ENCODE measurements at regions not wholly inside any gene's neighbourhood (a gene's known extent, or its start where the extent isn't known, plus 50 kb on each side); places are given as distances from the start of the nearest gene placed in this dataset.

DNA sequence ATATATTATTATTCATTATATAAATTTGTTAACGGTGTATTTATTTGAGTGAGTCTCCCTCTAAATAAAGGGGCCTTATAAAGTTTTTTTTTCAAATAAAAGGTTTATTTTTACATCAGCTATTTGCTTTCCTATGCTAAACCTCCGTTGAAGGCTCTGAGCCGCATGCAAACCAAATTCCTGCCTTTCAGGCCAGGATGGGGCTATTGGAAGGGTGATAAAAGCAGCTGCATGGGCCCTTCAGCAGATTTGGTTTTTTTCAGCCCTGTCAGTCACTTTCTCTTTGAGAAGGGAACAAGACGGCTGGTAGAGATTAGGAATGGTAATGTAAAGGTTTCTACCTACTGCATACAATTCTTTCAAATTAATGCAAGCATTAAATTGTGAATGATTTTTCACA is 244.2 kb downstream of the WNT5A start:
- no peaks in the 10 kb centered on the region for H3K9me1 ChIP-seq (ENCODE audit: control insufficient read depth, insufficient read depth, low read length)
- no peak overlapping the region for H3K4me3 ChIP-seq
- POLR2A ChIA-PET = no interaction called here
- H4K20me1 ChIP-seq (replicated peaks; ENCODE audit: control insufficient read depth, insufficient read depth, low read length) = no peaks in the 10 kb centered on the region
- FAIRE-seq = no peak
- no peaks in the 10 kb centered on the region for H3K36me3 ChIP-seq (ENCODE audit: control insufficient read depth, insufficient read depth, low read length)
- H3K9ac ChIP-seq (ENCODE audit: insufficient read depth in 1 of 2, low read depth in 2 of 2, low read length in 2 of 2) = no peak overlapping the region
- H3K9me3 ChIP-seq (replicated peaks; ENCODE audit: control insufficient read depth, insufficient read depth, low read depth, low read length) = no peaks in the 10 kb centered on the region
- in situ Hi-C loops (cut with MboI) = no loop called here
- intact Hi-C loops (cut with micrococcal nuclease) = no loop called here
- no peak overlapping the region for H3K27ac ChIP-seq (ENCODE audit: extremely low read depth, low read depth, low read length)
- WGBS (ENCODE audit: insufficient coverage, low coverage, missing lambda C conversion rate) = 0% methylated on average over 4 of the region's 4 CpGs
- ATAC-seq = no peak
- no TSS peak for BruUV-seq (replicated peaks)
- DNase-seq (ENCODE audit: extremely low read depth in 1 of 4, low spot score in 3 of 4) = no peak
- H3K4me1 ChIP-seq (replicated peaks in 1 of 2; ENCODE audit: control insufficient read depth in 2 of 2, insufficient read depth in 2 of 2, low read length in 2 of 2) = no peaks in the 10 kb centered on the region
- H3K79me2 ChIP-seq (ENCODE audit: control insufficient read depth, insufficient read depth, low read length) = no peaks in the 10 kb centered on the region
- H3K4me2 ChIP-seq (ENCODE audit: insufficient read depth, low read length) = no peak overlapping the region
- CTCF ChIA-PET (ENCODE audit: low intra/inter-chr PET ratio) = no interaction called here
- H3K27me3 ChIP-seq (ENCODE audit: control insufficient read depth in 2 of 2, insufficient read depth in 2 of 2, low read length in 2 of 2) = no peaks in the 10 kb centered on the region
- H2AFZ ChIP-seq (ENCODE audit: low read depth, low read length) = no peak overlapping the region
- TF ChIP-seq, protein P1, sequence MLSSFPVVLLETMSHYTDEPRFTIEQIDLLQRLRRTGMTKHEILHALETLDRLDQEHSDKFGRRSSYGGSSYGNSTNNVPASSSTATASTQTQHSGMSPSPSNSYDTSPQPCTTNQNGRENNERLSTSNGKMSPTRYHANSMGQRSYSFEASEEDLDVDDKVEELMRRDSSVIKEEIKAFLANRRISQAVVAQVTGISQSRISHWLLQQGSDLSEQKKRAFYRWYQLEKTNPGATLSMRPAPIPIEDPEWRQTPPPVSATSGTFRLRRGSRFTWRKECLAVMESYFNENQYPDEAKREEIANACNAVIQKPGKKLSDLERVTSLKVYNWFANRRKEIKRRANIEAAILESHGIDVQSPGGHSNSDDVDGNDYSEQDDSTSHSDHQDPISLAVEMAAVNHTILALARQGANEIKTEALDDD (IDR thresholded peaks at IDR 0.05) = no peak
- TF ChIP-seq HMG20B (CRISPR knock-in tag; IDR thresholded peaks at IDR 0.05) = no peak
- TF ChIP-seq ZNF507 (tag; conservative IDR thresholded peaks at IDR 0.05) = no peak
- TF ChIP-seq, protein P2, sequence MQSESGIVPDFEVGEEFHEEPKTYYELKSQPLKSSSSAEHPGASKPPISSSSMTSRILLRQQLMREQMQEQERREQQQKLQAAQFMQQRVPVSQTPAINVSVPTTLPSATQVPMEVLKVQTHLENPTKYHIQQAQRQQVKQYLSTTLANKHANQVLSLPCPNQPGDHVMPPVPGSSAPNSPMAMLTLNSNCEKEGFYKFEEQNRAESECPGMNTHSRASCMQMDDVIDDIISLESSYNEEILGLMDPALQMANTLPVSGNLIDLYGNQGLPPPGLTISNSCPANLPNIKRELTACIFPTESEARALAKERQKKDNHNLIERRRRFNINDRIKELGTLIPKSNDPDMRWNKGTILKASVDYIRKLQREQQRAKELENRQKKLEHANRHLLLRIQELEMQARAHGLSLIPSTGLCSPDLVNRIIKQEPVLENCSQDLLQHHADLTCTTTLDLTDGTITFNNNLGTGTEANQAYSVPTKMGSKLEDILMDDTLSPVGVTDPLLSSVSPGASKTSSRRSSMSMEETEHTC (IDR thresholded peaks at IDR 0.05) = no peak
- TF ChIP-seq, protein P3, sequence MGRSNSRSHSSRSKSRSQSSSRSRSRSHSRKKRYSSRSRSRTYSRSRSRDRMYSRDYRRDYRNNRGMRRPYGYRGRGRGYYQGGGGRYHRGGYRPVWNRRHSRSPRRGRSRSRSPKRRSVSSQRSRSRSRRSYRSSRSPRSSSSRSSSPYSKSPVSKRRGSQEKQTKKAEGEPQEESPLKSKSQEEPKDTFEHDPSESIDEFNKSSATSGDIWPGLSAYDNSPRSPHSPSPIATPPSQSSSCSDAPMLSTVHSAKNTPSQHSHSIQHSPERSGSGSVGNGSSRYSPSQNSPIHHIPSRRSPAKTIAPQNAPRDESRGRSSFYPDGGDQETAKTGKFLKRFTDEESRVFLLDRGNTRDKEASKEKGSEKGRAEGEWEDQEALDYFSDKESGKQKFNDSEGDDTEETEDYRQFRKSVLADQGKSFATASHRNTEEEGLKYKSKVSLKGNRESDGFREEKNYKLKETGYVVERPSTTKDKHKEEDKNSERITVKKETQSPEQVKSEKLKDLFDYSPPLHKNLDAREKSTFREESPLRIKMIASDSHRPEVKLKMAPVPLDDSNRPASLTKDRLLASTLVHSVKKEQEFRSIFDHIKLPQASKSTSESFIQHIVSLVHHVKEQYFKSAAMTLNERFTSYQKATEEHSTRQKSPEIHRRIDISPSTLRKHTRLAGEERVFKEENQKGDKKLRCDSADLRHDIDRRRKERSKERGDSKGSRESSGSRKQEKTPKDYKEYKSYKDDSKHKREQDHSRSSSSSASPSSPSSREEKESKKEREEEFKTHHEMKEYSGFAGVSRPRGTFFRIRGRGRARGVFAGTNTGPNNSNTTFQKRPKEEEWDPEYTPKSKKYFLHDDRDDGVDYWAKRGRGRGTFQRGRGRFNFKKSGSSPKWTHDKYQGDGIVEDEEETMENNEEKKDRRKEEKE (IDR thresholded peaks at IDR 0.05; ENCODE audit: borderline replicate concordance in 1 of 2, control insufficient read depth in 1 of 2, low read depth in 2 of 2, low read length in 1 of 2) = no peak
- TF ChIP-seq NCOA4 (IDR thresholded peaks at IDR 0.05; ENCODE audit: partially characterized antibody) = no peak
- TF ChIP-seq ESRRA (IDR thresholded peaks at IDR 0.05; ENCODE audit: borderline replicate concordance, low read depth) = no peak
- no peak for TF ChIP-seq ZNF197 (CRISPR knock-in tag; IDR thresholded peaks at IDR 0.05; ENCODE audit: low read depth)
- no peak for TF ChIP-seq ESRRB (CRISPR knock-in tag; IDR thresholded peaks at IDR 0.05; ENCODE audit: borderline replicate concordance)
- no peak for TF ChIP-seq MTF1 (CRISPR knock-in tag; IDR thresholded peaks at IDR 0.05; ENCODE audit: borderline replicate concordance)
- no peak for TF ChIP-seq RUNX1 (IDR thresholded peaks at IDR 0.05; ENCODE audit: low read depth)
